ENCODE measurements at regions not wholly inside any gene's neighbourhood (a gene's known extent, or its start where the extent isn't known, plus 50 kb on each side); places are given as distances from the start of the nearest gene placed in this dataset.

- no peaks in the 10 kb centered on the region for H3K27me3 ChIP-seq (ENCODE audit: insufficient read depth, low read depth)
- no peaks in the 10 kb centered on the region for H3K79me2 ChIP-seq (ENCODE audit: insufficient read depth, low read depth)
- no peaks in the 10 kb centered on the region for H4K20me1 ChIP-seq (ENCODE audit: insufficient read depth)
- H3K36me3 ChIP-seq (ENCODE audit: insufficient read depth), result no peaks in the 10 kb centered on the region
- TF ChIP-seq, protein P1, sequence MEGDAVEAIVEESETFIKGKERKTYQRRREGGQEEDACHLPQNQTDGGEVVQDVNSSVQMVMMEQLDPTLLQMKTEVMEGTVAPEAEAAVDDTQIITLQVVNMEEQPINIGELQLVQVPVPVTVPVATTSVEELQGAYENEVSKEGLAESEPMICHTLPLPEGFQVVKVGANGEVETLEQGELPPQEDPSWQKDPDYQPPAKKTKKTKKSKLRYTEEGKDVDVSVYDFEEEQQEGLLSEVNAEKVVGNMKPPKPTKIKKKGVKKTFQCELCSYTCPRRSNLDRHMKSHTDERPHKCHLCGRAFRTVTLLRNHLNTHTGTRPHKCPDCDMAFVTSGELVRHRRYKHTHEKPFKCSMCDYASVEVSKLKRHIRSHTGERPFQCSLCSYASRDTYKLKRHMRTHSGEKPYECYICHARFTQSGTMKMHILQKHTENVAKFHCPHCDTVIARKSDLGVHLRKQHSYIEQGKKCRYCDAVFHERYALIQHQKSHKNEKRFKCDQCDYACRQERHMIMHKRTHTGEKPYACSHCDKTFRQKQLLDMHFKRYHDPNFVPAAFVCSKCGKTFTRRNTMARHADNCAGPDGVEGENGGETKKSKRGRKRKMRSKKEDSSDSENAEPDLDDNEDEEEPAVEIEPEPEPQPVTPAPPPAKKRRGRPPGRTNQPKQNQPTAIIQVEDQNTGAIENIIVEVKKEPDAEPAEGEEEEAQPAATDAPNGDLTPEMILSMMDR (conservative IDR thresholded peaks at IDR 0.05; ENCODE audit: low read depth, low read length), result no peak
- H3K4me3 ChIP-seq (IDR thresholded peaks at IDR 0.05; ENCODE audit: insufficient read depth, low read depth, low read length), result no peak overlapping the region
- H3K4me1 ChIP-seq (ENCODE audit: low read depth, poor library complexity, severe bottlenecking), result no peaks in the 10 kb centered on the region
- H3K9ac ChIP-seq, result no peak overlapping the region
- H3K27ac ChIP-seq, result no peak overlapping the region
- H2AFZ ChIP-seq (ENCODE audit: low read depth), result no peak overlapping the region
- no peak overlapping the region for H3K4me2 ChIP-seq
These were observed 102.6 kb downstream of the C6orf118 start for GRCh38 chr6:165206798-165207197.

DNA sequence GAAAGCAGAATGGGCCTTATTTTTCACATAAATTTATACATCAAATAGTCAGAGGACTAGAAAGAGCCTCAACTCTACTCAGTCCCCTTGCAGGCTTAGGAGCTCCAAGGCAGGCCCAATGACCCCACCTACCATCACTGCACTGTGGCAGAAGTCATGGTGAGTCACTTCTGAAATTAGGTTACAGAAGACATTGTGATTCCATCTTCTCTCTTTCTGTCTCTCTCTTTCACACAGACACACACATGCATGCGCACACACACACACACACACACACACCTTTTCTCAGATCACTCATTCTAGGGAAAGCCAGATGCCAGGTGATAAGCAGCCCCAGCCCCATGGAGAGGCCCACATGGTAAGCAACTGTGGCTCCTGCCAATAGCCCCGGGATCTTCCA lies 103.8 kb downstream of the C6orf118 start:
- Histone ChIP-seq H3K27ac (no peak overlapping the region), H4K20me1 (ENCODE audit: insufficient read depth) (no peaks in the 10 kb centered on the region), H3K4me2 (no peak overlapping the region), H3K9ac (no peak overlapping the region), H3K4me3 (IDR thresholded peaks at IDR 0.05; ENCODE audit: insufficient read depth, low read depth, low read length) (no peak overlapping the region), H3K36me3 (ENCODE audit: insufficient read depth) (no peaks in the 10 kb centered on the region), H3K79me2 (ENCODE audit: insufficient read depth, low read depth) (no peaks in the 10 kb centered on the region), H3K4me1 (ENCODE audit: low read depth, poor library complexity, severe bottlenecking) (no peaks in the 10 kb centered on the region), H3K27me3 (ENCODE audit: insufficient read depth, low read depth) (no peaks in the 10 kb centered on the region), H2AFZ (ENCODE audit: low read depth) (no peak overlapping the region)
- TF ChIP-seq, protein P1 (conservative IDR thresholded peaks at IDR 0.05; ENCODE audit: low read depth, low read length), result no peak

DNA sequence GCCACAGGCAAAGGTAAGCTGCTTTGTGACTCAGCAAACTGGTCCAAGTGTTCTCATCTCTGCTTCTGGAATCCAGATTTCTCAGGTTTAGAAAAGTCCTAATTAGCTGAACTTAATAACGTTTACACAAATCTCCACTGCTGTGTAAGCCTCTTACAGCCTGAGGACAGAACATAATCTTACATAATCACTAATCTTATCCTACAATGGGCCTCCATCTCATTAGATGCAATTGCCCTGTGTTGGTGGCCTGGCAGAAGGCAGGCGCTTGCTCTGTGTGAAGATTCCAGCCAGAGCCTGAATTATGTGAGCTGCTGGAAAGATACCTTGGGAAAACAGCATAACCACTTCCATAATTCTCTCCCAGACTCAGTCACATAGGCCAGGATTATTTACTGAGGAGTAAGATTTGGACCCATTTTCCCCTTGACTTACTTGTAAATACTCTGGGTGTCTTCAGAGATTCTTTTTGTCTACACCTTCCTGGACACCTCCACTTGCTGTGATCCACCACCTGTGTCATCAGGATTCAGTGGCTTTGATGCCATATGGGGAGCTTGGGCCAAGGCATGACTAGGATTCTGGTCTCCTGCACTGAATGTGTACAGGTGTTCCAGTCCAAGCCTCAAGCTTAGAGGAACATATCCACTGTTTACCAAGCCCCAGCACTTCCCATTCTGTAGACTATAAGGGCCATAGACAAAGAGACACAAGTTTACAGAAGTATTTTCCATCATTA lies 104.4 kb downstream of the C6orf118 start:
- no peaks in the 10 kb centered on the region for H3K4me1 ChIP-seq (ENCODE audit: low read depth, poor library complexity, severe bottlenecking)
- H3K36me3 ChIP-seq (ENCODE audit: insufficient read depth), result no peaks in the 10 kb centered on the region
- H3K9ac ChIP-seq, result no peak overlapping the region
- H2AFZ ChIP-seq (ENCODE audit: low read depth), result no peak overlapping the region
- no peak overlapping the region for H3K4me2 ChIP-seq
- no peaks in the 10 kb centered on the region for H3K79me2 ChIP-seq (ENCODE audit: insufficient read depth, low read depth)
- no peaks in the 10 kb centered on the region for H3K27me3 ChIP-seq (ENCODE audit: insufficient read depth, low read depth)
- H4K20me1 ChIP-seq (ENCODE audit: insufficient read depth), result no peaks in the 10 kb centered on the region
- H3K27ac ChIP-seq, result no peak overlapping the region
- no peak overlapping the region for H3K4me3 ChIP-seq (IDR thresholded peaks at IDR 0.05; ENCODE audit: insufficient read depth, low read depth, low read length)
- TF ChIP-seq, protein P1 (conservative IDR thresholded peaks at IDR 0.05; ENCODE audit: low read depth, low read length), result no peak

- H3K4me3 ChIP-seq (IDR thresholded peaks at IDR 0.05; ENCODE audit: insufficient read depth, low read depth, low read length), result no peak overlapping the region
- H4K20me1 ChIP-seq (ENCODE audit: insufficient read depth), result no peaks in the 10 kb centered on the region
- TF ChIP-seq, protein P1 (conservative IDR thresholded peaks at IDR 0.05; ENCODE audit: low read depth, low read length), result no peak
- no peaks in the 10 kb centered on the region for H3K36me3 ChIP-seq (ENCODE audit: insufficient read depth)
- no peaks in the 10 kb centered on the region for H3K4me1 ChIP-seq (ENCODE audit: low read depth, poor library complexity, severe bottlenecking)
- H3K9ac ChIP-seq, result no peak overlapping the region
- H3K79me2 ChIP-seq (ENCODE audit: insufficient read depth, low read depth), result no peaks in the 10 kb centered on the region
- no peak overlapping the region for H3K4me2 ChIP-seq
- no peak overlapping the region for H2AFZ ChIP-seq (ENCODE audit: low read depth)
- H3K27me3 ChIP-seq (ENCODE audit: insufficient read depth, low read depth), result no peaks in the 10 kb centered on the region
- no peak overlapping the region for H3K27ac ChIP-seq
These were observed 109.2 kb downstream of the C6orf118 start for GRCh38 chr6:165200178-165200577.
